HCT116 (cell line): ENCODE measurements at regions not wholly inside any gene's neighbourhood (a gene's known extent, or its start where the extent isn't known, plus 50 kb on each side); places are given as distances from the start of the nearest gene placed in this dataset.

Source experiments
- ATAC-seq: fragments of 200-7000 bp; cut with Tn5 transposase; 2 replicates; pipeline ENCODE4 v1.9.1; 2020; ENCODE audit warnings: mild to moderate bottlenecking, moderate library complexity
- BruUV-seq: library from RNA; stranded (reverse); fragments of 400-500 nt; replicated peaks from 2 replicates; lab custom pipeline; 2021; lab: Mats Ljungman, UMichigan
- CTCF ChIA-PET: fragments of 300-600 bp; sonication (Branson Sonifier 250); formaldehyde crosslinking; loops from one replicate; lab custom pipeline; 2021; ENCODE audit warnings: antibody characterized with exemption; lab: Charles Lee
- POLR2A ChIA-PET: fragments of 300-600, 350-600 bp; sonication (Branson Sonifier 250); formaldehyde crosslinking; loops from one replicate; lab custom pipeline; 2021; ENCODE audit warnings: antibody characterized with exemption; lab: Charles Lee
- RAD21 ChIA-PET, 2 experiments: fragments of 300-600 bp; sonication (Branson Sonifier 250); formaldehyde crosslinking; loops; one replicate each; lab custom pipeline; 2023; ENCODE audit warnings: low total read pairs in 2 of 2; ENCODE audit not compliant: uncharacterized antibody in 2 of 2, unreplicated experiment in 2 of 2, low non-redundant PET in 1 of 2; lab: Charles Lee
- DNase-seq: peaks from one replicate; pipeline ENCODE4 v3.0.0-alpha.2; 2010; ENCODE audit warnings: low read depth, low spot score
- H2AFZ ChIP-seq: fragments of 200-600 bp; shearing (Covaris generic), sonication (generic); 2 replicates; pipeline ENCODE4 v1.6.1; 2017; ENCODE audit warnings: low read depth, mixed run types, mixed read lengths, antibody characterized with exemption, low read length; ENCODE audit not compliant: poor library complexity, severe bottlenecking
- H3K27ac ChIP-seq: 2 replicates; pipeline ENCODE4 v1.5.1; 2012; ENCODE audit warnings: low read depth, low read length
- H3K27me3 ChIP-seq: fragments of 200-600 bp; sonication (generic); 2 replicates; pipeline ENCODE4 v1.6.1; 2016; ENCODE audit warnings: mixed run types, low read length, mixed read lengths; ENCODE audit not compliant: insufficient read depth
- H3K36me3 ChIP-seq, 2 experiments: fragments of 200-500 bp in 1 of 2; fragments of 200-600 bp in 1 of 2; sonication (Bioruptor generic) in 1 of 2; sonication (generic) in 1 of 2; 2 replicates each; pipeline versions ENCODE4 v1.5.1 to v1.6.1; 2014 to 2016; ENCODE audit warnings: low read length in 2 of 2, inconsistent platforms in 1 of 2, mixed read lengths in 1 of 2, mixed run types in 1 of 2; ENCODE audit not compliant: insufficient read depth in 2 of 2, control insufficient read depth in 1 of 2
- H3K4me1 ChIP-seq, 2 experiments: fragments of 200-600 bp in 1 of 2; sonication (generic) in 1 of 2; 2 replicates each; pipeline versions ENCODE4 v1.5.1 to v1.6.1; 2012 to 2017; ENCODE audit warnings: low read length in 2 of 2, inconsistent platforms in 1 of 2, mild to moderate bottlenecking in 1 of 2, mixed read lengths in 1 of 2, mixed run types in 1 of 2, moderate library complexity in 1 of 2; ENCODE audit not compliant: insufficient read depth in 2 of 2, control insufficient read depth in 1 of 2
- H3K4me2 ChIP-seq: fragments of 200-600 bp; sonication (generic); 2 replicates; pipeline ENCODE4 v1.6.1; 2017; ENCODE audit warnings: mixed run types, low read length, mixed read lengths
- H3K4me3 ChIP-seq, 2 experiments: fragments of 200-600 bp in 1 of 2; sonication (generic) in 1 of 2; replicated peaks in 1 of 2; 2 replicates each; pipeline ENCODE4 v1.5.1; 2011 to 2016; ENCODE audit warnings: low read length in 2 of 2, control low read depth in 1 of 2, low read depth in 1 of 2, mild to moderate bottlenecking in 1 of 2, mixed read lengths in 1 of 2, mixed run types in 1 of 2
- H3K79me2 ChIP-seq: fragments of 200-600 bp; sonication (generic); 2 replicates; pipeline ENCODE4 v1.6.1; 2017; ENCODE audit warnings: mild to moderate bottlenecking, mixed run types, low read length, moderate library complexity, mixed read lengths; ENCODE audit not compliant: insufficient read depth
- H3K9ac ChIP-seq: fragments of 200-600 bp; sonication (generic); 2 replicates; pipeline ENCODE4 v1.6.1; 2016; ENCODE audit warnings: low read length, mixed read lengths
- H3K9me2 ChIP-seq: fragments of 200-600 bp; sonication (generic), shearing (Covaris generic); 2 replicates; pipeline ENCODE4 v1.6.1; 2017; ENCODE audit warnings: mixed run types, mild to moderate bottlenecking, moderate library complexity; ENCODE audit not compliant: insufficient read depth
- H3K9me3 ChIP-seq, 2 experiments: fragments of 200-500 bp in 1 of 2; fragments of 200-600 bp in 1 of 2; sonication (Bioruptor generic) in 1 of 2; sonication (generic) in 1 of 2; 2 replicates each; pipeline ENCODE4 v1.6.1; 2014 to 2017; ENCODE audit warnings: low read length in 2 of 2, mixed read lengths in 2 of 2, inconsistent platforms in 1 of 2, low read depth in 1 of 2, mild to moderate bottlenecking in 1 of 2, mixed run types in 1 of 2, moderate library complexity in 1 of 2; ENCODE audit not compliant: control insufficient read depth in 1 of 2, insufficient read depth in 1 of 2
- H4K20me1 ChIP-seq: fragments of 200-600 bp; sonication (generic), shearing (Covaris generic); 2 replicates; pipeline ENCODE4 v1.6.1; 2017; ENCODE audit warnings: mixed run types, mild to moderate bottlenecking, moderate library complexity; ENCODE audit not compliant: insufficient read depth
- CBX3 ChIP-seq: IDR thresholded peaks from 2 replicates; pipeline ENCODE4 v1.6.1; 2012; ENCODE audit warnings: low read depth
- CEBPB ChIP-seq: IDR thresholded peaks from 2 replicates; pipeline ENCODE4 v1.6.1; 2012; ENCODE audit warnings: low read depth
- EGR1 ChIP-seq: IDR thresholded peaks from 2 replicates; pipeline ENCODE4 v1.6.1; 2012; ENCODE audit warnings: low read depth
- ELF1 ChIP-seq: IDR thresholded peaks from 2 replicates; pipeline ENCODE4 v1.6.1; 2012; ENCODE audit warnings: low read depth, borderline replicate concordance
- EZH2phosphoT487 ChIP-seq: fragments of 200-600 bp; IDR thresholded peaks from 2 replicates; pipeline ENCODE4 v1.6.1; 2018; ENCODE audit warnings: antibody characterized with exemption, borderline replicate concordance
- POLR2A ChIP-seq: IDR thresholded peaks from 2 replicates; pipeline ENCODE4 v1.7.0; 2011; ENCODE audit warnings: borderline replicate concordance; ENCODE audit not compliant: insufficient read depth, insufficient read length; ENCODE audit errors: extremely low read depth
- POLR2AphosphoS5 ChIP-seq: IDR thresholded peaks from 2 replicates; pipeline ENCODE4 v1.6.1; 2011; ENCODE audit warnings: mild to moderate bottlenecking, low read depth, low read length, moderate library complexity
- SP1 ChIP-seq: IDR thresholded peaks from 2 replicates; pipeline ENCODE4 v1.6.1; 2012; ENCODE audit warnings: low read depth
- SRF ChIP-seq: IDR thresholded peaks from 2 replicates; pipeline ENCODE4 v1.6.1; 2012; ENCODE audit warnings: low read depth
- YY1 ChIP-seq: IDR thresholded peaks from 2 replicates; pipeline ENCODE4 v1.6.1; 2011; ENCODE audit warnings: low read length, low read depth, moderate library complexity, mild to moderate bottlenecking; ENCODE audit not compliant: insufficient replicate concordance; ENCODE audit errors: extremely low read depth
- ZNF274 ChIP-seq: fragments of 200-500 bp; sonication (Bioruptor generic); IDR thresholded peaks from 2 replicates; pipeline ENCODE4 v1.6.1; 2014; ENCODE audit warnings: mild to moderate bottlenecking, low read depth, low read length, inconsistent platforms
- intact Hi-C: fragments of 100-400 bp; cut with micrococcal nuclease; formaldehyde crosslinking; loops from 2 replicates; pipeline ENCODE4 v1.10.0; 2022
- TF ChIP-seq, protein P1 (sequence below): IDR thresholded peaks from 2 replicates; pipeline ENCODE4 v1.6.1; 2012; ENCODE audit warnings: low read depth
- TF ChIP-seq, protein P2 (sequence below): IDR thresholded peaks from 2 replicates; pipeline ENCODE4 v1.6.1; 2012
- TF ChIP-seq, protein P3 (sequence below): IDR thresholded peaks from 2 replicates; pipeline ENCODE4 v1.6.1; 2012
- TF ChIP-seq, protein P4 (sequence below), 3 experiments: fragments of 200-600 bp in 1 of 3; sonication (generic) in 1 of 3; IDR thresholded peaks in 2 of 3; conservative IDR thresholded peaks in 1 of 3; 2 replicates each; pipeline ENCODE4 v1.5.1; 2012 to 2017; ENCODE audit warnings: low read depth in 2 of 3, low read length in 2 of 3, antibody characterized with exemption in 1 of 3, borderline replicate concordance in 1 of 3, control low read depth in 1 of 3, mild to moderate bottlenecking in 1 of 3, mixed read lengths in 1 of 3, mixed run types in 1 of 3, moderate library complexity in 1 of 3; ENCODE audit not compliant: insufficient read depth in 1 of 3

DNA sequence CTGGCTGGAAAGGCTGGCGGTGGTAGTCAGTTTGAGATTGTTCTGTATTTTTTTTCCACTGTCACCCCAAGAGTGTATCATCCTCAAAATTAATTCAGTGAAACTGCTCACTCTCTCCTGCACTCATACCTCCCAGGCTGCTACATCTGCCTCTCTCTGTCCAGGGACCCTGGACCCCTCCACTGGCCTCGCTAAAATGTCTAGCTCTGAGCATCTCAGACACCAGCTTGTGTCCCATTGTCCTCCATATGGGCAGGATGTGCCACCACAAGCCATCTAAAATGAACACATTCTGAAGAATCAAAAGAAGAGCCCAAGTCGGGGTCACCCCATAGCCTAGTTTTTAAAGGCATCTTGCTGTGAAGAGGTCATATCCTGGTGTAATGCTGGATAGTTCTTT, 345.5 kb upstream of the TSHZ3 start:
- DNase-seq (no peak), ATAC-seq (no peak)
- no TSS peak for BruUV-seq
- H3K9me2 ChIP-seq = no peaks in the 10 kb centered on the region
- ChIA-PET POLR2A (no interaction called here), RAD21 (no interaction called here), CTCF (no interaction called here)
- TF ChIP-seq YY1 (no peak), SRF (no peak), POLR2AphosphoS5 (no peak), SP1 (no peak), ELF1 (no peak), EGR1 (no peak), EZH2phosphoT487 (no peak), ZNF274 (no peak), POLR2A (no peak), CBX3 (no peak), CEBPB (no peak)
- TF ChIP-seq, protein P1, sequence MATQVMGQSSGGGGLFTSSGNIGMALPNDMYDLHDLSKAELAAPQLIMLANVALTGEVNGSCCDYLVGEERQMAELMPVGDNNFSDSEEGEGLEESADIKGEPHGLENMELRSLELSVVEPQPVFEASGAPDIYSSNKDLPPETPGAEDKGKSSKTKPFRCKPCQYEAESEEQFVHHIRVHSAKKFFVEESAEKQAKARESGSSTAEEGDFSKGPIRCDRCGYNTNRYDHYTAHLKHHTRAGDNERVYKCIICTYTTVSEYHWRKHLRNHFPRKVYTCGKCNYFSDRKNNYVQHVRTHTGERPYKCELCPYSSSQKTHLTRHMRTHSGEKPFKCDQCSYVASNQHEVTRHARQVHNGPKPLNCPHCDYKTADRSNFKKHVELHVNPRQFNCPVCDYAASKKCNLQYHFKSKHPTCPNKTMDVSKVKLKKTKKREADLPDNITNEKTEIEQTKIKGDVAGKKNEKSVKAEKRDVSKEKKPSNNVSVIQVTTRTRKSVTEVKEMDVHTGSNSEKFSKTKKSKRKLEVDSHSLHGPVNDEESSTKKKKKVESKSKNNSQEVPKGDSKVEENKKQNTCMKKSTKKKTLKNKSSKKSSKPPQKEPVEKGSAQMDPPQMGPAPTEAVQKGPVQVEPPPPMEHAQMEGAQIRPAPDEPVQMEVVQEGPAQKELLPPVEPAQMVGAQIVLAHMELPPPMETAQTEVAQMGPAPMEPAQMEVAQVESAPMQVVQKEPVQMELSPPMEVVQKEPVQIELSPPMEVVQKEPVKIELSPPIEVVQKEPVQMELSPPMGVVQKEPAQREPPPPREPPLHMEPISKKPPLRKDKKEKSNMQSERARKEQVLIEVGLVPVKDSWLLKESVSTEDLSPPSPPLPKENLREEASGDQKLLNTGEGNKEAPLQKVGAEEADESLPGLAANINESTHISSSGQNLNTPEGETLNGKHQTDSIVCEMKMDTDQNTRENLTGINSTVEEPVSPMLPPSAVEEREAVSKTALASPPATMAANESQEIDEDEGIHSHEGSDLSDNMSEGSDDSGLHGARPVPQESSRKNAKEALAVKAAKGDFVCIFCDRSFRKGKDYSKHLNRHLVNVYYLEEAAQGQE = no peak
- TF ChIP-seq, protein P2, sequence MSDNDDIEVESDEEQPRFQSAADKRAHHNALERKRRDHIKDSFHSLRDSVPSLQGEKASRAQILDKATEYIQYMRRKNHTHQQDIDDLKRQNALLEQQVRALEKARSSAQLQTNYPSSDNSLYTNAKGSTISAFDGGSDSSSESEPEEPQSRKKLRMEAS = no peak
- TF ChIP-seq, protein P3, sequence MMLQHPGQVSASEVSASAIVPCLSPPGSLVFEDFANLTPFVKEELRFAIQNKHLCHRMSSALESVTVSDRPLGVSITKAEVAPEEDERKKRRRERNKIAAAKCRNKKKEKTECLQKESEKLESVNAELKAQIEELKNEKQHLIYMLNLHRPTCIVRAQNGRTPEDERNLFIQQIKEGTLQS = no peak
- TF ChIP-seq, protein P4, sequence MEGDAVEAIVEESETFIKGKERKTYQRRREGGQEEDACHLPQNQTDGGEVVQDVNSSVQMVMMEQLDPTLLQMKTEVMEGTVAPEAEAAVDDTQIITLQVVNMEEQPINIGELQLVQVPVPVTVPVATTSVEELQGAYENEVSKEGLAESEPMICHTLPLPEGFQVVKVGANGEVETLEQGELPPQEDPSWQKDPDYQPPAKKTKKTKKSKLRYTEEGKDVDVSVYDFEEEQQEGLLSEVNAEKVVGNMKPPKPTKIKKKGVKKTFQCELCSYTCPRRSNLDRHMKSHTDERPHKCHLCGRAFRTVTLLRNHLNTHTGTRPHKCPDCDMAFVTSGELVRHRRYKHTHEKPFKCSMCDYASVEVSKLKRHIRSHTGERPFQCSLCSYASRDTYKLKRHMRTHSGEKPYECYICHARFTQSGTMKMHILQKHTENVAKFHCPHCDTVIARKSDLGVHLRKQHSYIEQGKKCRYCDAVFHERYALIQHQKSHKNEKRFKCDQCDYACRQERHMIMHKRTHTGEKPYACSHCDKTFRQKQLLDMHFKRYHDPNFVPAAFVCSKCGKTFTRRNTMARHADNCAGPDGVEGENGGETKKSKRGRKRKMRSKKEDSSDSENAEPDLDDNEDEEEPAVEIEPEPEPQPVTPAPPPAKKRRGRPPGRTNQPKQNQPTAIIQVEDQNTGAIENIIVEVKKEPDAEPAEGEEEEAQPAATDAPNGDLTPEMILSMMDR (IDR thresholded peaks at IDR 0.05 in 2 of 3, conservative IDR thresholded peaks at IDR 0.05 in 1 of 3; ENCODE audit: borderline replicate concordance in 1 of 3, insufficient read depth in 1 of 3, low read depth in 2 of 3, low read length in 2 of 3) = no peak
- H3K4me3 ChIP-seq = no peak overlapping the region
- peaks cover 12 to 37% of the 10 kb centered on the region in 2 experiments; a peak in 2 of 4 replicates for H3K9me3 ChIP-seq
- no peak overlapping the region for H3K27ac ChIP-seq
- H3K27me3 ChIP-seq = no peaks in the 10 kb centered on the region
- no peaks in the 10 kb centered on the region for H3K4me1 ChIP-seq
- H3K79me2 ChIP-seq = no peaks in the 10 kb centered on the region
- H3K36me3 ChIP-seq = no peaks in the 10 kb centered on the region
- no peak overlapping the region for H2AFZ ChIP-seq
- intact Hi-C loops = no loop called here
- no peaks in the 10 kb centered on the region for H4K20me1 ChIP-seq
- H3K4me2 ChIP-seq = no peak overlapping the region
- H3K9ac ChIP-seq = no peak overlapping the region
